Fibroblast of skin of back (primary cell): ENCODE measurements at regions not wholly inside any gene's neighbourhood (a gene's known extent, or its start where the extent isn't known, plus 50 kb on each side); places are given as distances from the start of the nearest gene placed in this dataset.

Source experiments
- DNase-seq: peaks from one replicate; pipeline ENCODE4 v3.0.0-alpha.2; 2013

DNA sequence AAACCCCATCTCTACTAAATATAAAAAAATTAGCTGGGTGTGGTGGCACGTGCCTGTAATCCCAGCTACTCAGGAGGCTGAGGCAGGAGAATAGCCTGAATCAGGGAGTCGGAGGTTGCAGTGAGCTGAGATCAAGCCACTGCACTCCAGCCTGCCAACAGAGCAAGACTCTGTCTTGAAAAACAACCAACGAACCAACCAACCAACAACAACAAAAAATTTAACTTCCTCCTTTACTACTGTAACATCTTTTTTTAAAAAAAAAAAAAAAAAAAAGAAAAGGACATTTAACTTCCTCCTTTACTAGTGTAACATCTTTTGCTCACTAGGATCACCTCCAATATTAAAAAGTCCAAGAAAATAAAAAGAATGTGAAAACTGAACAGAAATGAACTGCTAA lies 92.3 kb upstream of the TMEM168 start:
- no peak for DNase-seq

DNA sequence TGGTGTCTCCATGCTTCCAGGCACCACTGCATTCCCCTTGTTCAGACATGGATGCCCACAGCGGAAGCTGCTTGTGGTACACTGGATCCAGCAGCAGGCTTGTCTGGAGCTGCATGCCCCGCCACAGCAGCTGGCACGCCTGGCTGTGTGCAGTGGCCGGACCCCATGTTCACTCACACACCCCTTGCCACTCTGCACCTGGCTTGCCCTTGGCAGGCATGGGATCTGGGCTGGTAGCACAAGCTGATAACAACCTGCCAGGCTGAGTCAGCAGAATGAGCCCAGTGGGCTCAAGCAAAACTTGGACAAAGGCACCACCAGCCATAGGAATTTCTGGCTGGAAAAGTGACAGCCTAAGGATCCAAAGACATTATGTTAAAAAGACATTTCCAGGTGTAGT lies 91.8 kb upstream of the TMEM168 start:
- no peak for DNase-seq

DNA sequence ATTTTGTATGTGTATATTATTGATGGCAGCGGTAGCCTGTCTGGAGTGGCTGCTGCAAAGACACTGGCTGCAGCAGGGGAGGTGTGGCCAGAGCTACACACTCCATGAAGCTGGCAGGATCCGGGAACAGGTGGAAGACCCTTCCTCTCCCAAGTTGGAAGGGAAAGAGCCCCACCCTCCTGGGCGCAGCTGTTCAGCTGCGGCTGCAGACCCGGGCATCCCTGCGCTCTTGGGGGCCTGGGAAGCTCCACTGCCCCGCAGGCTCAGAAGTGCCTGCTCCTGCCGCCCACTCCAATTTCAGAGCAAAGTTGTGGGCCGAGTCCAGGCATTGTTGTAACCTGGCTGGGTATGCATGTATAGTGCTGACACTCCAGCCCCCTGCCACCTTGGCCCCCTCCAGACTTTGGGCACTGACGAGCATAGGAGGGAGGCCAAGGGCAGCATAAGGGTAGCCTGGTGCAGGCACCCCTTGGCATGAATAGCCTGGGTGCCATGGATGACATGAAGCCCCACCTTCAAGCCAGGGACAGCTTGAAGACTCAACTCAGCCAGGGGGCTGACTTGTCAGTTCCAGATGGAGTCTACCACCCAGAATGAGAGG lies 90.7 kb upstream of the TMEM168 start:
- DNase-seq, result no peak

DNA sequence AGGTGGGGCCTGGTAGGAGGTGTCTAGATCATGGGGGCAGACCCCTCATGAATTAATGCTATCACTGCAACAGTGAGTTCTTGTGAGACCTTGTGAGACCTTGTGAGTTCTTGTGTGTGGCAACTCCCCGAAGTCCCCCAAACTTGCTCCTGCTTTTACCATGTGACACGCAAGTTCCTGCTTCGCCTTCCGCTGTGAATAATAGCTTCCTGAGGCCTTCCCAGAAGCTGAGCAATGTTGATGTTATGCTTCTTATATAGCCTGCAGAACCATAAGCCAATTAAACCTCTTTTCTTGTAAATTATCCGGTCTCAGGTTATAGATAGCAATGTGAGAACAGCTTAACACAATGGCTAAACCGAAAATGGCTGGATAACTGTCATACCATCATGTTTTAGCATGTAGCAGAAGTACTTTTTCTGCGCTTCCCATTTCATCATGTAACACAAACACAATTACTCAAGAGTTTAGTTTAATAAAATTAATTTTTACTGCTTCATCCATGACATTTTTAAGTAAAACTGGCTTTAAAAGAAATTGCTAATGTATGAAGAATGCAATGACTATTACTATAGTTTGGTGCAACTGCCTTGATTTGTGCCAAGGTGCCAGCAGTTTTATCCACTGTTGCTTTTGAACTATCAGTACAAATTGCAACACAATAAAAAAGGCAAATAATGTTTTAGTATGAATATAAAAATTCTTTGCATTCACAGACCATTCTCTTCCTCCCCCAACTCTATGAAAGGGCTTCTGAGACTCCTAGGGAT lies 87.7 kb upstream of the TMEM168 start:
- DNase-seq, result no peak

DNA sequence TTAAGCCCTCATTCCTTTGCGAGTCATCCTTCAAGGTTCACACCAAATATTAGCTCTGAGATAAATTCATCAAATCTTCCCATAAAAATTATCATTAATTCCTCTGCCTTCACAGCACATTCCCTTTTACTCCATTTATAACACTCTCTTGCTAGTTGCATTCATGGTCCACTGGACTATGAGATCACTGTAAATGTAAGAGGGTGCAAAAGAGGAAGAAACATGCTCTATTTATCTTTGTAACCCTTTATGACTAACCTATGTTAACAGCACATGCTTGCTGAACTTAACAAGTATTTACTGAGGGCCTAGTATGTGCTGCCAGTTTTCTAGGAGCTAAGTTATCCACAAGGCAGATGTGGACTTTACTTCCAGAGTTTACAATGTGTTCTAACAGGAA lies 86.7 kb upstream of the TMEM168 start:
- DNase-seq, result peak; percentile 19

DNA sequence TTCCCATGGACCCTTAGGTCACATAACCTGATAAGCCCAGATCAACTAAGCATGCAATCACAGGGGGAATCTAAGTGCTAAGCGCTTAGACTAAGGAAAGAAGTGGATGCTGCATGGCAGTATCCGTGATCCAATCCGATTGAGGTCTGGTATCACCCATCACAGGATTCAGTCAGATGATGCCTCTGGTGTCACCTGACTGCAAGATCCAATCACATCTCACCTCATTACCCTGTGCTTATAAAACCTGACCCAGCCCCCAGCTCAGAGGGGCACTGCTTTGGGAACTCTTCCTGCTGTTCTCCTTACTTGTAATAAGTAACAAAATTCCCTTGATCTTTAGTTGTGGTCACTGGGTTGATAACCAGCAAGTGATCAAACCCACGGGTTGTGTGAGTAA lies 84.7 kb upstream of the TMEM168 start:
- DNase-seq, result no peak

DNA sequence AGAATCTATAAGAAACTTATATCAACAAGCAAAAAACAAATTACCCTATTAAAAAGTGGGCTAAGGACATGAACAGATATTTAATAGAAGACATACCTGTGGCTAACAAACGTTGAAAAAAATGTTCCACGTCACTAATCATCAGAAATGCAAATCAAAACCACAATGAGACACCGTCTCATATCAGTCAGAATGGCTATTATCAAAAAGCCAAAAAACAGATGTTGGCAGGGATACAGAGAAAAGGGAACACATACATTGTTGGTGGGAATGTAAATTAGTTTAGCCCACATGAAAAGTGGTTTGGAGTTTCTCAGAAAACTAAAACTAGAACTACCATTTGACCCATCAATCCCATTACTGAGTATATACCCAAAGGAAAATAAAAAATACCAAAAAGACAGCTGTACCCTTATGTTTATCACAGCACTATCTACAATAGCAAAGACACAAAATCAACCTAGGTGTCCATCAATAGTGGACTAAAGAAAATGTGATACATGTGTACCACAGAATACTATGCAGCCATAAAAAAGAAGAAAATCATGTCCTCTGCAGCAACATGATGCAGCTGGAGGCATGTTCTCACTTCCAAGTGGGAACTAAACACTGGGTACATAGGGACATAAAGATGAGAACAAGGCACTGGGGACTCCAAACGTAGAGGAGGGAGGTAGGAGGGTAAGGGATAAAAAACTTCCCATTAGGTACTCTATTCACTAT lies 83.8 kb upstream of the TMEM168 start:
- DNase-seq, result no peak

DNA sequence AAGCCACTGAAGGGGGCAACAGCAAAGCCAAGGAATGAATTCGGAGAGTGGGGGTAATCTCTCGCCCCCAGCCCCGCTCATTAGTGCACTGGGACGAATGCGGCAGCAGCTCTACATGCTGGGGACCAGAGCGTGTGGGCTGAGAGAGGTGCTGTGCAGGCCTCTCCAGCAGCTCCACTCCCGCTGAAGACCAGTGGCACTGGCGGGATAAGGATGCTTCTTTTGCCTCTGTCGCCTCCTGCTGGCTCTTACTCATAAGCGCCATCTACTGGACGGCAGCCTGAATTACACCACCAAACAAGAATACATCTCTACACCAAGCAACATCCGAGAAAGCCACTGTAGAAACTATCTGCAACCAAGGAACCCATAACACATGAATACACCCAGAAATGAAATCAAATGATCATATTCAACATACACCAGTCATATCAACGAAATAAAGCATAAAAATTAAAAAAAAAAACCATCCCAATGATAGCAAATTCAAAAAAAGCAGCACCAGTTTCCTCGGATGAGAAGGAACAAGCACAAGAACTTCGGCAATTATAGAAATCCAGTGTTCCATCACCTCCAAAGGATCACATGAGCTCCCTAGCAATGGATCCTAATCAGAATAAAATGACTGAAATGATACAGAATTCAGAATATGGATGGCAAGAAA lies 79.0 kb upstream of the TMEM168 start:
- peak; percentile 38 for DNase-seq

DNA sequence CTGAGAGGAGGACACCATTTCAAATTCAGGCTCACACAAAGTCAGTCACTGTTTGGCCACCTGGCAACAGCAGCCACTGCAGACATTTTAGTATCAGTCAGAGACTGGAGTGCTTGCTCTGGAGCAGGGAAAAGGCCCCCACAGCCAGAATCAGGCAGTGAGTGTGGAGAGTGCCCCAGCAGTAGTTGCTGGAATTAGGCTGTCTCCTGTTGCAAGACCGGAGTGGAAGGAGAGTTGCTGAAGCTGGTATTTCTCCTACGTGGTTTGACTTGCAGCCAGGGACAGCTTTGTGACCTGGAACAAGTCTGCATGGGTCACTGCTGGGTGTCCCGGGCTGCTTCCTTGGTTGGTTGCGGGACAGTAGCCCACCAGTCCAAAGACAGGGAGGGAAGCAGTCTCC lies 78.4 kb upstream of the TMEM168 start:
- no peak for DNase-seq

DNA sequence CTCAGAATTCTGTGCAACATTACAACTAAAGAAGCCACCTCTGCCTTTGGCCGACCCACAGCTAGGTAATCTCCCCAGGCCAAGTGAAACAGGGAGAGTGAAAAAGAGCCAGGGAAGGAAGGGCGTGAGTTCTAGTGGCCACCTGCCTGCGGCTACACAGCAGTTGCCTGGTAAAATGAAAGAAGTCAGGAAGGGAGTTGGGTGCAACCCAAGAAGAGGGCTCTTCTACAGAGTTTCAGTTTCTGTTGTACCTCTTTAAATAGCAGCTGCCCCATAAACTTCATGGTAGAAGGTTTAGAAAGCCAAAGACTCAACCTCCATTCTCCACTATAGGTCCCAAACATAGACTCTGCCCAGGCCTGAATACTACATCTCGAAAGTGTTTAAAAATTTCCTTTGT lies 76.2 kb upstream of the TMEM168 start:
- DNase-seq, result no peak

DNA sequence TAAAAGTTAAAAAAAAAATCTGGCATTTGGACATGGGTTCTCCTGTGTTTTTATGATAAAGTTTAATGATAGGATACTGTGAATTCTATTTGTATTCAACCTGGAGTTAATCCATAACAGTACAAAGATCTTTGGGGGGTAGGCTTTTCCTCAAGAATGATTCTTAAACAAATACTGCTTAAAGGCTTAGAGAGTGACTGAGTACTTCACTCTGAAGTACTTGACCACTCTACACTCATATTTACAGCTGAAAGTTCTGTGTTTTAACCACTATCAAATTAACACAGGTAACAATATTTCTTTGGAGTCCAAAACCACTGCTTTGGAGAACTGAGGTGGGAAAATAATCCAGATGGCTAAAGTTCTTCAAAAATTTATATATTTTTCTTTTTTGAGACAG lies 74.2 kb upstream of the TMEM168 start:
- DNase-seq, result no peak

DNA sequence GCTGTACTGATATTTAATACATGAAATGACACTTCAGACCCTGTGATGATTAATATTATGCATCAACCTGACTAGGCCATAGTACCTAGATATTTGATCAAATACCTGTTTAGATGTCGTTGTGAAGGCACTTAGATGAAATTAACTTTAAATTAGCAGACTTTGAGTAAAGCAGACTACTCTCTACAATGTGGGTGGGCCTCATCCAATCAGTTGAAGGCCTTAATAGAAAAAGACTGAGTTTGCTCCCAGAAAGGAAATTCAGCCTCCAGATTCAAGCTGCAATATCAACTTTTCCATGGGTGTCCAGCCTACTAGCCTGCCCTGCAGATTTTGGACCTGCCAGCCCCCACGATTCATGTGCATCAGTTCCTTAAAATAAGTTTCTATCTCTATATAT lies 68.6 kb upstream of the TMEM168 start:
- DNase-seq, result no peak

DNA sequence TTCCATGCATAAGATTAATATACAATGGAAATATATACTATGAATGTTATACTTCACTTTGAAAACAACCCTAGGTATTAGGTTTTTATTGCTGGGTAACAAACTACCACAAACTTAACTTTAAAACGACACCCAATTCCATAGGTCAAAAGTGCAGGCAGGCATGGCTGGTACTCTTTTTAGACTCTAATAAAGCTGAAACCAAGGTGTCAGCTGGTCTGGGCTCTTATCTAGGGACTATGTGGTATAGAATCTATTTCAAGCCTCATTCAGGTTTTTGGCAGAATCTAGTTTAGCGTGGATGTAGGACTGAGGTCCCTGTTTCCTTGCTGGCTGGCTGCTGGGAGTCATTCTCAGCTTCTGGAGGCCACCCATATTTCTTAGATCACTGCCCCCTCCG lies 65.0 kb upstream of the TMEM168 start:
- DNase-seq, result no peak

DNA sequence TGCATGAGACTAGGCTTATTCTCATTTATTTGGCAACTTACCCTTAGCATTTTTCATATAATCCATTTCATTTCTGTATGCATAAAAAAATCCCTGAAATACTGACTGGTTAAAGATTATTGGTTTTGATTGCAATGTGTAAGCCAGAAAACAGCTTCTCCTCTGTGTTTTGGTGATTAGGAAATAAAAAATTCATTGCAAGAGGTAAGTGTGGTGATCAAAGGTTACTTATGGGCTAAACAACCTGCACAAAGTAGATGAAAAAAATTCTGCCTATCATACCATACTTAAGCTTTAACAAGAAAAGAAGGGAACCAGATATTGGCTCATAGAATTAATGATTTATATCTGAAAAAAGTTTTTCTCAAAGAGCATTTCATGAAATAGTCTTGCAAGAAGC lies 64.0 kb upstream of the TMEM168 start:
- DNase-seq, result no peak

DNA sequence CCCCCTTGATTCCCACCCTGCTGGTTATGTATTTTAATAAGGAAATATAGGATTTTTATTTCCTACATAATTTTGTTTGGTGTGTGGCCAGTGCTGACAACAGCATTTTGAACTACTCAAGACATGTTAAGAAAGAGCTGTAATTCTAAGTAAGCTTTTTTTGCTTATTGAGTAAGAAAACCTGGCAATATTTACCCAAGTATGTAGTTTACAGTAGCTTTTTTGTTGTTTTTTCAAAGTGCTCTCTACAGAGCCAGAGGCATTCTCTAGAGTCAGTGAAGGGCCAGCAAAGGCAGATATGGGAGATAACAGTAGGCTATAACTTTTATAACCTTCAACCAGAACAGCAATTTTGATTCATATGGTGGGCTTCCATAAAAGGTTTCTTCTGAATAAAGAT lies 63.2 kb upstream of the TMEM168 start:
- DNase-seq, result no peak

DNA sequence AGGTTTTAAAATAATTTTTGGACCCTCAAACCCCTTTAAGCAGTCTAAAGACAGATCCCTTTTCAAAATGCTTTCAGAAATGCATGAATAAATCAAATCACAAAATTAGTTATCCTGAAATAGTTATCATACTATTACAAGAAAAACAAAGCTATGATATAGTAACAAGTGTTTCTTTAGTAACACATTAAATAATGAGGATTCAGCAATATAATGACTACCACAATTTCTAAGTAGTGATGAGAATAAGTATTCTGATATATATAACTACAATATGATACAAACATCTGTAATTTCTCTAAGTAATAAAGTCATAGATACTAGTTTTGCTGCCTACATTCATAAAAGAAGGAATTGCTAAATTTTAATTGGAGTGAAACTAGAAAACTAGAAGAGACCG lies 53.0 kb upstream of the TMEM168 start:
- no peak for DNase-seq
